SU-DHL-6 (cell line): ENCODE measurements at regions not wholly inside any gene's neighbourhood (a gene's known extent, or its start where the extent isn't known, plus 50 kb on each side); places are given as distances from the start of the nearest gene placed in this dataset.

ENCODE experiments used
- H2AFZ ChIP-seq: fragments of 200-600 bp; sonication (generic); 2 replicates; pipeline ENCODE4 v1.6.1; 2014; ENCODE audit warnings: low read depth, mild to moderate bottlenecking, moderate library complexity, mixed read lengths, antibody characterized with exemption, low read length; ENCODE audit not compliant: severe bottlenecking
- H3F3A ChIP-seq: fragments of 200-600 bp; shearing (Covaris generic); 2 replicates; pipeline ENCODE4 v1.6.0; 2016; ENCODE audit warnings: antibody characterized with exemption, mild to moderate bottlenecking; ENCODE audit not compliant: insufficient read depth
- H3K27ac ChIP-seq: fragments of 200-600 bp; sonication (generic); 2 replicates; pipeline ENCODE4 v1.5.1; 2016; ENCODE audit warnings: low read depth, mild to moderate bottlenecking, low read length, moderate library complexity, mixed read lengths
- H3K27me3 ChIP-seq: fragments of 200-600 bp; sonication (generic), shearing (Covaris generic); 2 replicates; pipeline ENCODE4 v1.6.0; 2014; ENCODE audit warnings: mild to moderate bottlenecking, low read length
- H3K36me3 ChIP-seq: fragments of 200-600 bp; sonication (generic); 2 replicates; pipeline ENCODE4 v1.6.1; 2014; ENCODE audit warnings: mild to moderate bottlenecking, low read length, mixed read lengths
- H3K4me2 ChIP-seq: fragments of 300-600, 200-600 bp; shearing (Covaris generic), sonication (generic); 2 replicates; pipeline ENCODE4 v1.6.0; 2014; ENCODE audit warnings: low read length, low read depth, mild to moderate bottlenecking; ENCODE audit not compliant: poor library complexity, severe bottlenecking
- H3K4me3 ChIP-seq: fragments of 200-600 bp; sonication (generic); 2 replicates; pipeline ENCODE4 v1.5.1; 2014; ENCODE audit warnings: antibody characterized with exemption, low read length, mild to moderate bottlenecking, mixed read lengths; ENCODE audit not compliant: insufficient read depth, poor library complexity, severe bottlenecking
- H3K79me2 ChIP-seq: fragments of 200-600 bp; sonication (generic); 2 replicates; pipeline ENCODE4 v1.6.1; 2014; ENCODE audit warnings: mild to moderate bottlenecking, low read length, moderate library complexity; ENCODE audit not compliant: insufficient read depth
- H3K9ac ChIP-seq: fragments of 200-600 bp; sonication (generic); 2 replicates; pipeline ENCODE4 v1.7.0; 2014; ENCODE audit warnings: mild to moderate bottlenecking, low read length
- H3K9me2 ChIP-seq: fragments of 200-600 bp; sonication (generic); replicated peaks from 2 replicates; pipeline ENCODE4 v1.6.1; 2014; ENCODE audit warnings: low read length; ENCODE audit not compliant: insufficient read depth
- H3K9me3 ChIP-seq: fragments of 200-600 bp; sonication (generic); 2 replicates; pipeline ENCODE4 v1.6.1; 2014; ENCODE audit warnings: low read length, mixed read lengths; ENCODE audit not compliant: insufficient read depth
- H4K20me1 ChIP-seq: fragments of 200-600 bp; sonication (generic); 2 replicates; pipeline ENCODE4 v1.6.1; 2014; ENCODE audit warnings: low read depth, mild to moderate bottlenecking, antibody characterized with exemption, low read length, moderate library complexity, mixed read lengths
- EZH2phosphoT487 ChIP-seq: fragments of 200-600 bp; sonication (generic), shearing (Covaris generic); conservative IDR thresholded peaks from 2 replicates; pipeline ENCODE4 v1.6.1; 2018; ENCODE audit warnings: mild to moderate bottlenecking, antibody characterized with exemption, low read length, moderate library complexity, mixed read lengths
- TF ChIP-seq, protein P1 (sequence below): fragments of 200-600 bp; sonication (generic); IDR thresholded peaks from one replicate; pipeline ENCODE4 v1.5.1; 2017; ENCODE audit warnings: antibody characterized with exemption, mild to moderate bottlenecking, low read length, moderate library complexity; ENCODE audit not compliant: insufficient read depth, poor library complexity, severe bottlenecking

GRCh38 chr18:78692105-78692504 is 287.5 kb upstream of the SALL3 start:
- no peaks in the 10 kb centered on the region for H4K20me1 ChIP-seq
- H3K27me3 ChIP-seq, result no peaks in the 10 kb centered on the region
- H2AFZ ChIP-seq, result no peak overlapping the region
- no peaks in the 10 kb centered on the region for H3F3A ChIP-seq
- H3K9me2 ChIP-seq, result no peaks in the 10 kb centered on the region
- no peak overlapping the region for H3K27ac ChIP-seq
- H3K4me3 ChIP-seq, result no peak overlapping the region
- no peaks in the 10 kb centered on the region for H3K36me3 ChIP-seq
- no peak overlapping the region for H3K4me2 ChIP-seq
- no peak overlapping the region for H3K9ac ChIP-seq
- no peaks in the 10 kb centered on the region for H3K9me3 ChIP-seq
- no peak for TF ChIP-seq EZH2phosphoT487
- TF ChIP-seq, protein P1, sequence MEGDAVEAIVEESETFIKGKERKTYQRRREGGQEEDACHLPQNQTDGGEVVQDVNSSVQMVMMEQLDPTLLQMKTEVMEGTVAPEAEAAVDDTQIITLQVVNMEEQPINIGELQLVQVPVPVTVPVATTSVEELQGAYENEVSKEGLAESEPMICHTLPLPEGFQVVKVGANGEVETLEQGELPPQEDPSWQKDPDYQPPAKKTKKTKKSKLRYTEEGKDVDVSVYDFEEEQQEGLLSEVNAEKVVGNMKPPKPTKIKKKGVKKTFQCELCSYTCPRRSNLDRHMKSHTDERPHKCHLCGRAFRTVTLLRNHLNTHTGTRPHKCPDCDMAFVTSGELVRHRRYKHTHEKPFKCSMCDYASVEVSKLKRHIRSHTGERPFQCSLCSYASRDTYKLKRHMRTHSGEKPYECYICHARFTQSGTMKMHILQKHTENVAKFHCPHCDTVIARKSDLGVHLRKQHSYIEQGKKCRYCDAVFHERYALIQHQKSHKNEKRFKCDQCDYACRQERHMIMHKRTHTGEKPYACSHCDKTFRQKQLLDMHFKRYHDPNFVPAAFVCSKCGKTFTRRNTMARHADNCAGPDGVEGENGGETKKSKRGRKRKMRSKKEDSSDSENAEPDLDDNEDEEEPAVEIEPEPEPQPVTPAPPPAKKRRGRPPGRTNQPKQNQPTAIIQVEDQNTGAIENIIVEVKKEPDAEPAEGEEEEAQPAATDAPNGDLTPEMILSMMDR, result no peak
- H3K79me2 ChIP-seq, result no peaks in the 10 kb centered on the region

DNA sequence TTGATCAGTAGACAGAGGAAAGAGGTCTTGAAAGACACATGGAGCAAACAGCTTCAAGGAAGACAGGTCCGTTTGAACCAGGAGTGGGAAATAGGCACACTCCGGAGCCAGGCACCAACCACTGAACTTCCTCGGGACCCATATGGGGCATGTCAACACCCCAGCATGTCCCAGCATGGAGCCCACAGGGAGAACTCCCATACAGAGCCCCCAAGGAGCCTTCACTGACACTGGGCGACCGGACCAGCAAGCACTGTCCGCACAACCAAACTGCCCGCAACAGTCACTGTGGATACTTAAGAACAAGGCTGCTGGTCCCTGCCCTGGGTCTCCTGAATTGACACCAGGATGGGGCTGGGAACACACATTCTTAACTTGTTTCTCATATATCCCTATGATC is 286.2 kb upstream of the SALL3 start:
- H3K36me3 ChIP-seq, result no peaks in the 10 kb centered on the region
- no peak for TF ChIP-seq EZH2phosphoT487
- no peak overlapping the region for H2AFZ ChIP-seq
- no peaks in the 10 kb centered on the region for H3K79me2 ChIP-seq
- no peaks in the 10 kb centered on the region for H3K9me2 ChIP-seq
- H3K4me2 ChIP-seq, result no peak overlapping the region
- no peak overlapping the region for H3K27ac ChIP-seq
- no peak overlapping the region for H3K4me3 ChIP-seq
- no peaks in the 10 kb centered on the region for H3K27me3 ChIP-seq
- H4K20me1 ChIP-seq, result no peaks in the 10 kb centered on the region
- no peak overlapping the region for H3K9ac ChIP-seq
- H3K9me3 ChIP-seq, result no peaks in the 10 kb centered on the region
- H3F3A ChIP-seq, result no peaks in the 10 kb centered on the region

GRCh38 chr18:78696698-78697435 is 282.8 kb upstream of the SALL3 start:
- no peaks in the 10 kb centered on the region for H3K79me2 ChIP-seq
- no peaks in the 10 kb centered on the region for H4K20me1 ChIP-seq
- no peak overlapping the region for H3K27ac ChIP-seq
- no peaks in the 10 kb centered on the region for H3K9me3 ChIP-seq
- no peak for TF ChIP-seq EZH2phosphoT487
- TF ChIP-seq, protein P1, result no peak
- no peaks in the 10 kb centered on the region for H3K9me2 ChIP-seq
- H3K4me2 ChIP-seq, result no peak overlapping the region
- no peak overlapping the region for H3K4me3 ChIP-seq
- H3K9ac ChIP-seq, result no peak overlapping the region
- H3F3A ChIP-seq, result no peaks in the 10 kb centered on the region
- H3K27me3 ChIP-seq, result no peaks in the 10 kb centered on the region
- no peak overlapping the region for H2AFZ ChIP-seq
- H3K36me3 ChIP-seq, result no peaks in the 10 kb centered on the region

GRCh38 chr18:78697446-78697845 is 282.2 kb upstream of the SALL3 start:
- no peaks in the 10 kb centered on the region for H3K9me3 ChIP-seq

More at GRCh38 chr18:78697446-78697845, 282.2 kb upstream of the SALL3 start:
- Histone ChIP-seq H3K36me3 (no peaks in the 10 kb centered on the region), H3K4me2 (no peak overlapping the region), H3F3A (no peaks in the 10 kb centered on the region), H3K9ac (no peak overlapping the region), H3K27ac (no peak overlapping the region), H3K79me2 (no peaks in the 10 kb centered on the region), H3K27me3 (no peaks in the 10 kb centered on the region), H3K4me3 (no peak overlapping the region), H3K9me2 (no peaks in the 10 kb centered on the region), H4K20me1 (no peaks in the 10 kb centered on the region), H2AFZ (no peak overlapping the region)
- no peak for TF ChIP-seq EZH2phosphoT487
- TF ChIP-seq, protein P1, result no peak
